Ovary (tissue), 7 donors: ENCODE measurements at regions not wholly inside any gene's neighbourhood (a gene's known extent, or its start where the extent isn't known, plus 50 kb on each side); places are given as distances from the start of the nearest gene placed in this dataset.

ENCODE experiments used
- DNase-seq, 5 donors: peaks; one replicate each; pipeline ENCODE4 v3.0.0-alpha.2; 2019 to 2020
- H3K27ac ChIP-seq, 2 donors: fragments of 200-600 bp; one replicate each; pipeline versions ENCODE4 v1.5.1 to v1.8.0; 2019 to 2022
- H3K27me3 ChIP-seq: fragments of 200-600 bp; one replicate; pipeline ENCODE4 v1.8.0; 2022
- H3K36me3 ChIP-seq: fragments of 200-600 bp; sonication (generic); one replicate; pipeline ENCODE4 v1.5.1; 2019
- H3K4me1 ChIP-seq: one replicate; pipeline ENCODE4 v1.8.1; 2013; ENCODE audit warnings: mild to moderate bottlenecking, moderate library complexity; ENCODE audit not compliant: insufficient read depth
- H3K4me3 ChIP-seq: fragments of 200-600 bp; sonication (generic); one replicate; pipeline ENCODE4 v1.5.1; 2017
- H3K9me3 ChIP-seq, 2 donors: fragments of 200-600 bp in 1 of 2; sonication (generic) in 1 of 2; one replicate each; pipeline versions ENCODE4 v1.5.1 to v1.8.1; 2013 to 2019; ENCODE audit warnings: mild to moderate bottlenecking in 1 of 2, moderate library complexity in 1 of 2
- EP300 ChIP-seq: sonication (generic); formaldehyde crosslinking; IDR thresholded peaks from one replicate; pipeline ENCODE4 v1.6.1; 2017; ENCODE audit warnings: antibody characterized with exemption
- POLR2A ChIP-seq: fragments of 450-650 bp; IDR thresholded peaks from one replicate; pipeline ENCODE4 v1.6.1; 2017; ENCODE audit warnings: antibody characterized with exemption, mild to moderate bottlenecking, moderate library complexity
- WGBS, 3 donors: extraction: QIAGEN DNeasy Blood & Tissue Kit in 1 of 3; methylation state at CpG; one replicate each; pipeline versions ENCODE4 v1.1.5 to v1.1.7; 2013 to 2017; 5-methylcytosine and 5-hydroxymethylcytosine counted together
- intact Hi-C, 4 donors: fragments of 100-400 bp; cut with DNase I; formaldehyde crosslinking; loops; one replicate each; pipeline versions ENCODE4 v1.11.0 to v1.15.1; 2022 to 2023
- TF ChIP-seq, protein P1 (sequence below), 3 donors: fragments of 450-650 bp in 2 of 3; fragments of 200-600 bp in 1 of 3; IDR thresholded peaks; one replicate each; pipeline versions ENCODE4 v1.5.1 to v1.8.0; 2016 to 2022; ENCODE audit warnings: antibody characterized with exemption in 3 of 3, mild to moderate bottlenecking in 1 of 3
- donor health status: DM: no; HTN: no; CAD: no; lungs with moderate emphysema.
- donor health status: DM: no; HTN: no; CAD: no.
- donor health status: Bipolar disorder and iron deficiency.
- donor health status: DM: no; HTN: no; CAD: no.
- donor health status: DM: yes; HTN: yes; CAD: no.

DNA sequence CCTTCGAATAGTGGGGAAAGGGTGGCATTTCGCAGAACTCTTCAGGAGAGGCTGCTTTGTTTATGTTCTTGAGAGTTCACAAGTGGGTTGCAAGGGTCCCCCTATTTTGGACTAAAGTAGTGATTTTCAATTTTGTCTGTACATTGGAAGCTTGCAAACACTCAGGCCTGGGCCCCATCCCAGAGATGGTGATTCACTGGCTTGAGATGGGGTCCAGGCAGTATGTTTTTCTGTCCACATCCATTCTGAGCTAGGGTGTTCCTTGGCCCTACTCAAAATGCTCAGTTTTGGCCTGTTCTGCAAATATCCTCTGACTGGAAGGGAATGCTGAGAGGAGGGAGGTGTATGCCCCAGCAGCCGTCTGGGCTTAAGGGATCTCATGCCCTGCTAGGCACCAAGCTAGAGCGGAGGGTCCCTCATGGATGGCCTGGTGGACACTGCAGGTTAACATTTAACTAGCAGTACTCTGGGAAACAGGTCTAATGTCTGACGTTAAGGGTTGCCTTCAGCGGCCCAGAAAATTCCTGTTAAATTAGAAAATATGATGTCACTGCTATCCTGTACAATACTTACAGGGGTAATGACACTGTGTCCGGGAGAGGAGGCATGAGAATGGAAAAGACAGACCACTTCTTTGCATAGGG is 181.4 kb downstream of the OPA1 start:
- intact Hi-C loops, result loop anchor here in 1 of 4 donors (10.0 kb wide), 1 partner anchor 100 kb away; no protein-coding TSS in a partner anchor
- Histone ChIP-seq H3K4me1 (no peaks in the 10 kb centered on the region), H3K27ac (no peak overlapping the region), H3K4me3 (no peak overlapping the region), H3K36me3 (no peaks in the 10 kb centered on the region), H3K27me3 (no peaks in the 10 kb centered on the region), H3K9me3 (no peaks in the 10 kb centered on the region)
- WGBS, 3 donors, result 79 to 93% (median 90%) methylated on average over 7 of the region's 7 CpGs
- TF ChIP-seq EP300 (no peak), POLR2A (no peak)
- TF ChIP-seq, protein P1, sequence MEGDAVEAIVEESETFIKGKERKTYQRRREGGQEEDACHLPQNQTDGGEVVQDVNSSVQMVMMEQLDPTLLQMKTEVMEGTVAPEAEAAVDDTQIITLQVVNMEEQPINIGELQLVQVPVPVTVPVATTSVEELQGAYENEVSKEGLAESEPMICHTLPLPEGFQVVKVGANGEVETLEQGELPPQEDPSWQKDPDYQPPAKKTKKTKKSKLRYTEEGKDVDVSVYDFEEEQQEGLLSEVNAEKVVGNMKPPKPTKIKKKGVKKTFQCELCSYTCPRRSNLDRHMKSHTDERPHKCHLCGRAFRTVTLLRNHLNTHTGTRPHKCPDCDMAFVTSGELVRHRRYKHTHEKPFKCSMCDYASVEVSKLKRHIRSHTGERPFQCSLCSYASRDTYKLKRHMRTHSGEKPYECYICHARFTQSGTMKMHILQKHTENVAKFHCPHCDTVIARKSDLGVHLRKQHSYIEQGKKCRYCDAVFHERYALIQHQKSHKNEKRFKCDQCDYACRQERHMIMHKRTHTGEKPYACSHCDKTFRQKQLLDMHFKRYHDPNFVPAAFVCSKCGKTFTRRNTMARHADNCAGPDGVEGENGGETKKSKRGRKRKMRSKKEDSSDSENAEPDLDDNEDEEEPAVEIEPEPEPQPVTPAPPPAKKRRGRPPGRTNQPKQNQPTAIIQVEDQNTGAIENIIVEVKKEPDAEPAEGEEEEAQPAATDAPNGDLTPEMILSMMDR (IDR thresholded peaks at IDR 0.05), result no peak
- no peak for DNase-seq

DNA sequence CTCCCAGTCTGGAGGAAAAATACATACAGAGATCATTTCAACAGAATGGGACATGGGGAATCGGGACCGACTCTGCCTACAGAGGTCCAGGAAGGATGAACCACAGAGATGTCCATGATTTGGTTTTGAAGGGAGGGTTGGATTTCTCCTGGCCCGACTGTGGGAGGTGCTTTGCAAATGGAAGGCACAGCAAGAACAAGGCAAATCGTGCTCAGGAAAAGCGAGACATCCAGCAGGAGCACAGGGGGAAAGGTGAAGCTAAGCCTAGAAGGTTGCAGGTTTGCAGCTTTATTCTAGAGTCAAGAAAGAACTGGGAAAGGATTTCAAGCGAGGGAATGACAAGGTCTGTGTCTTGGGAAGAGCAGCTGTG is 181.9 kb downstream of the OPA1 start:
- TF ChIP-seq, protein P1 (IDR thresholded peaks at IDR 0.05), result no peak
- no peak for TF ChIP-seq POLR2A
- intact Hi-C loops, result loop anchor here in 1 of 4 donors (10.0 kb wide), 1 partner anchor 100 kb away; no protein-coding TSS in a partner anchor
- WGBS, 3 donors, result 91 to 94% (median 91%) methylated on average over 6 of the region's 6 CpGs
- DNase-seq, result no peak
- Histone ChIP-seq H3K4me1 (no peaks in the 10 kb centered on the region), H3K9me3 (no peaks in the 10 kb centered on the region), H3K27ac (no peak overlapping the region), H3K4me3 (no peak overlapping the region), H3K27me3 (no peaks in the 10 kb centered on the region), H3K36me3 (no peaks in the 10 kb centered on the region)

DNA sequence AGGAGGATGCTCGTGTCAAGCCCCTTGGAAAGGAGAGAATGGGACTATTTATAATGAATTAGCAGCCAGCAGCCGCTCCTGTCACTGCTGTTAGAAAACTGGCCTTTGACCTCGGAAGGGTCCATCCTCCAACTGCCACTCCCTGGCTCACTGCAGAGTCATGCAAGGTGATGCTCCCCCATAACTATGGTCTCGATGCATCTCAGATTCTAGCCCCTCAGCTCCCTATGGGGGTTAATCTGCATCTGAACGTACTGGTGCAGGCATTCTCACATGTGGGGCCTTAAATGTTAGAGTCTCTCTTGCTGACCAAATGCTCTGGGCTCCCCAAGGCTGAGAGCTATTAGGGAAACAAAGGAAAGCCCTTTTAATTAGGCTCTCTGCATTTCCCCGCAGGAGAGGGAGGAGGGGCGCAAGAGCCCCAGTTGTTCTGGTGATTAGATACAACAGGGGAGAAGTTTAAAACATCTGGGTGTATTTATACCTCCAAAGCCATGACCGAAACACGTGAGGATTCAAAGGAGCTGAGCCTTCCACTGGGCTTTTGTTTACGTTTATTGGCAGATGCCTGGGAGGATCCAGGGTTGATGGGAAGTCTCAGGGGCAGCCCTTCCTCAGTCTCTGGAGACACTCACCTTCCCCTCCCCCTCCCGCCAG is 182.5 kb downstream of the OPA1 start:
- TF ChIP-seq POLR2A, result no peak
- no peak for TF ChIP-seq EP300
- TF ChIP-seq, protein P1 (IDR thresholded peaks at IDR 0.05), result no peak
- DNase-seq, result no peak
- WGBS, 3 donors, result 81 to 85% (median 84%) methylated on average over 11 of the region's 11 CpGs
- H3K27ac ChIP-seq, result no peak overlapping the region
- no peaks in the 10 kb centered on the region for H3K27me3 ChIP-seq
- H3K4me3 ChIP-seq, result no peak overlapping the region
- no peaks in the 10 kb centered on the region for H3K36me3 ChIP-seq
- no peaks in the 10 kb centered on the region for H3K4me1 ChIP-seq
- intact Hi-C loops, result loop anchor here in 1 of 4 donors (10.0 kb wide), 1 partner anchor 101 kb away; no protein-coding TSS in a partner anchor
- no peaks in the 10 kb centered on the region for H3K9me3 ChIP-seq

DNA sequence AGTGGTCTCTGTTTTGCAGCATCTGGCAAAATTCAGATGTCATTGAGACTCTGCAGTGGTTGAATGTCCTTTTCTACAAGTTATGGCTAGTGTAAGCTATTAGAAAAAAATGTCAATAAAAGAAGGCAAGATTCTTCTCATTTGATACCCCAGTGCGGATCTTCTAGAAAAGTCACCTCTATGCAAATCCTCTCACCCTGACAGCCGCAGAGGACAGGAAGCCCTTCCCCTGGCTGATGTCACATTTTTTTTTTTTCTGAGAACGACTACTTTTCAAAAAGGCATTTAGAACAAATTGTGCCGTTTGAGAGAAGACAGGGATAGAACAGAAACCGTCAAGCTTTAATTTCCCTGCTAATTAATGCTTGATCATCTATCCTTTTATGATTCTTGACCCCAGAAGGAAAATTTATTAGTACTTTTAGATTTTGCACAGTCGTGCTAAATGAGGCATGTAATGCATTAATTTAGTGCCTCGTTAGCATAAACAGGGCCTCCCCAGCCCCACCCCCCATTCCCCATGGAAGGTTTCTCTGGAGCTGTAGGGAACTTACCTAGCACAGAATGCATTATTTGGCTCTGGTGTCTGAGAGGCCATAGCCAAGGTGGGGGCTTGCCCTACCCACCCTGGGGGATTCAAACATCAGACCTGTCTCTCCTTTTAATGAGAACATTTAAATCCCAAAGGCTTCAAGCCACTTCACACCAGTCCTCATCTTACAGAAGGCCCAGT is 183.8 kb downstream of the OPA1 start:
- Histone ChIP-seq H3K9me3 (no peaks in the 10 kb centered on the region), H3K27me3 (no peaks in the 10 kb centered on the region), H3K27ac (no peak overlapping the region), H3K4me3 (no peak overlapping the region), H3K36me3 (no peaks in the 10 kb centered on the region), H3K4me1 (no peaks in the 10 kb centered on the region)
- intact Hi-C loops, result loop anchor here in 1 of 4 donors (10.0 kb wide), 1 partner anchor 102 kb away; no protein-coding TSS in a partner anchor
- DNase-seq, result no peak
- WGBS, 3 donors, result 79 to 83% (median 82%) methylated on average over 7 of the region's 7 CpGs
- TF ChIP-seq POLR2A (no peak), EP300 (no peak)
- TF ChIP-seq, protein P1 (IDR thresholded peaks at IDR 0.05), result no peak
